T47D (cell line): ENCODE measurements at regions not wholly inside any gene's neighbourhood (a gene's known extent, or its start where the extent isn't known, plus 50 kb on each side); places are given as distances from the start of the nearest gene placed in this dataset.
A peak's percentile ranks its signal among the peaks of the same experiment; 100 is the strongest.

ENCODE experiments used
- DNase-seq, 2 experiments: peaks; one replicate each; pipeline versions ENCODE4 v3.0.0 to v3.0.0-alpha.2; 2011 to 2012; ENCODE audit warnings: low read depth in 1 of 2, low spot score in 1 of 2
- JUND ChIP-seq: IDR thresholded peaks from 2 replicates; pipeline ENCODE4 v1.6.1; 2012; ENCODE audit warnings: low read depth
- in situ Hi-C: cut with HindIII; loops from 2 replicates; pipeline ENCODE4 v1.10.0; 2016; ENCODE audit warnings: low sequenced_read_pairs, low pct_unique_long_range_greater_than_20kb

DNA sequence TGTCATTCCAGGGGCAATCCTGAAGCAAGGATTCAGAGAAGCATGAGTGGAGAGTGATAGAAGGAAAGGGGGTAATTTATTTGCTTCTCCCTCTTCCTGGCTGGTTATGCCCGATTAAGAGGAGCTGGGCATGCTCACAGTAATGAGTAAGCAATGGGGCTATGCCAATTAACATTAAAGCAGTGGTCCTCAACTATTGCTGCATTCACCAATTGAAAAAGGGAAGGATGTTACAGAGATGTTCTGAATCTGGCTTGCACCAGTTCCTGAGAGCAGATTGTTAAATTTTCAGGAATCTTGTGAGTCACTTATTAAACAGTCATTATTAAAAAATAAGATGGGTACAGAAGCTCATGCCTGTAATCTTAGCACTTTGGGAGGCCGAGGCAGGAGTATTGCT is 85.9 kb upstream of the ZBTB20 start:
- in situ Hi-C loops = no loop called here
- no peak for DNase-seq
- TF ChIP-seq JUND = no peak

- in situ Hi-C loops = no loop called here
- TF ChIP-seq JUND = no peak
- no peak for DNase-seq
Observed at GRCh38 chr3:115236496-115236895, 89.4 kb upstream of the ZBTB20 start.

- no peak for TF ChIP-seq JUND
- no peak for DNase-seq
- in situ Hi-C loops = no loop called here
Observed at GRCh38 chr3:115239717-115240116, 92.6 kb upstream of the ZBTB20 start.

GRCh38 chr3:115244350-115244749 is 97.3 kb upstream of the ZBTB20 start:
- in situ Hi-C loops = no loop called here
- no peak for DNase-seq
- TF ChIP-seq JUND = no peak

- no peak for TF ChIP-seq JUND
- DNase-seq = no peak
- in situ Hi-C loops = no loop called here
Observed at GRCh38 chr3:115245438-115245837, 98.3 kb upstream of the ZBTB20 start.

- TF ChIP-seq JUND = no peak
- in situ Hi-C loops = no loop called here
- no peak for DNase-seq
Observed at GRCh38 chr3:115245899-115246298, 98.8 kb upstream of the ZBTB20 start.

GRCh38 chr3:115246461-115247020 is 99.5 kb upstream of the ZBTB20 start:
- no peak for TF ChIP-seq JUND
- in situ Hi-C loops = no loop called here
- no peak for DNase-seq

DNA sequence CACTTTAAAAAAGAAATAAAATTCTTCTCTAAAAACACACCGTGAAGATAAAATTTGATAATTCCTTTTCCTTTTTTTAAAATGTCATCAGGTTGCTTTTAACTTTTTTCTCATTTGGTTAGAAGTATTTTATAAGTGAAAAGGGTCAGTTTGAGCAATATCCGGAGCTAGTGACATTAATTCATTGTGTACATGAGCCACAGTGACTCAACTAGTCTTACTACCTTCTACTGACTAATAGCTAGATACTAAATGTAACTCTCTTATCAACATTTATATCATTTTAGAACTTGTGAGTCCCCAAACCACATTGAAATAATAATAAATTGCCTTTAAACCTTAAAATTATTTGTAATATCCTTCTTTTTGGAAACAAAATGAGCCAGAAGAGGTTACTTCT is 101.2 kb upstream of the ZBTB20 start:
- no peak for DNase-seq
- TF ChIP-seq JUND = no peak
- in situ Hi-C loops = no loop called here

DNA sequence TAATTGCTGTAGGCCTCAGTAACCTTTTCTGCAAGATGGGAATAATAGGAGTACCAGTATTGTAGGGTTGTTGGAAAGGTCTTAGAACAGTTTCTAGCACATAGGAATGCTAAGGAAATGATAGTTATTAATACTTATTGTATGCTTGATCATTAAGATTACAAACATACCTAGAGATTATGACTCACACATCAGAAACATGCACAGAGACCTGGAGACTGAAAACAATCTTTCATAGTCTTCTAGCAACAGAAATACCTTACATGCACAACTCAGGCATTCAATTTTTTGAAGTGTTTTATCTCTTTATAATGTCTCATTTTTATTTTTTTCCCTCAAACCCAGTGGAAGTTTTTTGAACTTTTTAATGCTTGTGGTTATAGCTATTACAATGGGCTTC is 104.4 kb upstream of the ZBTB20 start:
- in situ Hi-C loops = no loop called here
- TF ChIP-seq JUND = no peak
- no peak for DNase-seq

DNA sequence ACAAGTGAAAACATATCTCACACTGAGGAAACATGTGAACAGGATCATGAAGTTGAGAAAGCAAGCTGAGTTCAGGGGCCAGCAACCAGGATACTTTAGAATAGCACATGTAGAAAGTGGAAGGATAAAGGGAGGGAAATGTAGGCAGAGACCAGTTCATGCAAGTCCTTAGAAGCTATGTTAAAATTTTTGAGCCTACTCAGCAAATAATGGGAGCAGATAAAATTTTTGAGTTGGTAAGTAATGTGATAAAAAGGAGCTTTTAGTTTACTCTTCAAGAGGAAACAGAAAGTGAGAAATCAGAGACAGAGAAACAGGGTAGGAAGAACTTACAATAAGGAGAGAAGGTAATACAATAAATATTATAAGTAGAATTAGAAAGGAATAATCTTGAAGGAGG is 105.6 kb upstream of the ZBTB20 start:
- in situ Hi-C loops = no loop called here
- DNase-seq = no peak
- TF ChIP-seq JUND = no peak

- no peak for TF ChIP-seq JUND
- peak in 1 of 2 experiments; percentile 2 for DNase-seq
- in situ Hi-C loops = no loop called here
Observed at GRCh38 chr3:115254492-115255196, 107.6 kb upstream of the ZBTB20 start.

GRCh38 chr3:115255197-115255585 is 108.1 kb upstream of the ZBTB20 start:
- DNase-seq = no peak
- in situ Hi-C loops = no loop called here
- no peak for TF ChIP-seq JUND

- no peak for DNase-seq
- TF ChIP-seq JUND = no peak
- in situ Hi-C loops = no loop called here
Observed at GRCh38 chr3:115270849-115271248, 123.8 kb upstream of the ZBTB20 start.
